ENCODE measurements at regions not wholly inside any gene's neighbourhood (a gene's known extent, or its start where the extent isn't known, plus 50 kb on each side); places are given as distances from the start of the nearest gene placed in this dataset.

DNA sequence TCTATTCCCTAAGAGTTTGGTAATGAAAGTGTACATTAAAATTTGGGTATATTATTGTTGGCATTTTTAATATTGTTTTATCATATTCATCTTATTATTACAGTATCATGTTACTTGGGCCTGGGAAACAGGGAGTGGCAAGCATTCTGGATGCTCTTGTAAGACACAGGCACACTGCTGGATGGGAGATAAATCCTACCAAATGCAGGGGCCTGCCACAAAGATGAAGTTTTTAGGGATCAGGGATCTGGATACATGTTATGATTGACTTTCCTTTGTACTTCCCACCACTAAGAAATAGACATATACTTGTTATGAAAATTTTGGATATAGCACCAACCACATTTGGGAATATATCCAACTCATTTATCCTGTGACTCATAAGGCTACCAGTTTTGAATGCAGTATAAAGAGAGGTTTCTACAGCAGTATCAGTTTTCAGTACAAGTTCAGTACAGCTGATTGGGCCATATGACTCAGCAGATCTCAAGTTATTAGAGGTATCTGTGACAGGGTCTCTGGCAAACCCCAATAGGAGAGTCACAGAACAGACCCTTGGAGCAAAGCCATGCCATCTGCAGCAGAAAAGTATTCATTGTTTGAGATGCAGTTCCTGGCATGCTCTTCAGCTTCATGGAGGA lies 360.1 kb downstream of the DMAC1 start:
- TF ChIP-seq, protein P1, sequence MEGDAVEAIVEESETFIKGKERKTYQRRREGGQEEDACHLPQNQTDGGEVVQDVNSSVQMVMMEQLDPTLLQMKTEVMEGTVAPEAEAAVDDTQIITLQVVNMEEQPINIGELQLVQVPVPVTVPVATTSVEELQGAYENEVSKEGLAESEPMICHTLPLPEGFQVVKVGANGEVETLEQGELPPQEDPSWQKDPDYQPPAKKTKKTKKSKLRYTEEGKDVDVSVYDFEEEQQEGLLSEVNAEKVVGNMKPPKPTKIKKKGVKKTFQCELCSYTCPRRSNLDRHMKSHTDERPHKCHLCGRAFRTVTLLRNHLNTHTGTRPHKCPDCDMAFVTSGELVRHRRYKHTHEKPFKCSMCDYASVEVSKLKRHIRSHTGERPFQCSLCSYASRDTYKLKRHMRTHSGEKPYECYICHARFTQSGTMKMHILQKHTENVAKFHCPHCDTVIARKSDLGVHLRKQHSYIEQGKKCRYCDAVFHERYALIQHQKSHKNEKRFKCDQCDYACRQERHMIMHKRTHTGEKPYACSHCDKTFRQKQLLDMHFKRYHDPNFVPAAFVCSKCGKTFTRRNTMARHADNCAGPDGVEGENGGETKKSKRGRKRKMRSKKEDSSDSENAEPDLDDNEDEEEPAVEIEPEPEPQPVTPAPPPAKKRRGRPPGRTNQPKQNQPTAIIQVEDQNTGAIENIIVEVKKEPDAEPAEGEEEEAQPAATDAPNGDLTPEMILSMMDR (IDR thresholded peaks at IDR 0.05; ENCODE audit: insufficient read depth, low read length, poor library complexity, severe bottlenecking): no peak
- TF ChIP-seq EZH2phosphoT487 (conservative IDR thresholded peaks at IDR 0.05; ENCODE audit: low read length): no peak
- Histone ChIP-seq H4K20me1 (ENCODE audit: low read depth, low read length) (no peaks in the 10 kb centered on the region), H3K9me3 (ENCODE audit: insufficient read depth, low read length) (no peaks in the 10 kb centered on the region), H3K27ac (ENCODE audit: low read depth, low read length) (no peak overlapping the region), H2AFZ (ENCODE audit: low read depth, low read length, severe bottlenecking) (no peak overlapping the region), H3K36me3 (ENCODE audit: low read length) (no peaks in the 10 kb centered on the region), H3K4me3 (ENCODE audit: insufficient read depth, low read length, poor library complexity, severe bottlenecking) (no peak overlapping the region), H3F3A (ENCODE audit: insufficient read depth) (no peaks in the 10 kb centered on the region), H3K27me3 (ENCODE audit: low read length) (no peaks in the 10 kb centered on the region), H3K9ac (ENCODE audit: low read length) (no peak overlapping the region), H3K79me2 (ENCODE audit: insufficient read depth, low read length) (no peaks in the 10 kb centered on the region), H3K9me2 (replicated peaks; ENCODE audit: insufficient read depth, low read length) (no peaks in the 10 kb centered on the region), H3K4me2 (ENCODE audit: low read depth, low read length, poor library complexity, severe bottlenecking) (no peak overlapping the region)

DNA sequence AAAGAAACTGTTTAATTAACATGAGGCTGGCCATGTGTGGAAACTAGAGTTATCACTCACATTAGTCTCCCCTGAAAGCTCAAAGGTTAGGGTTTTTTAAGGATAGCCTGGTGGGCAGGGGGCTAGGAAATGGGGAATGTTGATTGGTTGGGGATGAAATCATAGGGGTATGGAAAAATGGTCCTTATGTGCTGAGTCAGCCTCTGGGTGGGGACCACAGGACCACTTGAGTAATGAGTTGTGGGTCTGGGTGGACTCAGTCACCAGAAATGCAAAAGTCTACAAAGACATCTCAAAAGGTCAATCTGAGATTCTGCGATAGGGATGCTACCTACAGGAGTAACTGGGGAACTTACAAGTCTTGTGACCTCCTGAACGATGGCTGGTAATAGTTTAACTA lies 362.8 kb downstream of the DMAC1 start:
- Histone ChIP-seq H3K27ac (ENCODE audit: low read depth, low read length) (no peak overlapping the region), H2AFZ (ENCODE audit: low read depth, low read length, severe bottlenecking) (no peak overlapping the region), H3K36me3 (ENCODE audit: low read length) (no peaks in the 10 kb centered on the region), H3K79me2 (ENCODE audit: insufficient read depth, low read length) (no peaks in the 10 kb centered on the region), H3K9me3 (ENCODE audit: insufficient read depth, low read length) (no peaks in the 10 kb centered on the region), H3K9me2 (replicated peaks; ENCODE audit: insufficient read depth, low read length) (no peaks in the 10 kb centered on the region), H3F3A (ENCODE audit: insufficient read depth) (no peaks in the 10 kb centered on the region), H4K20me1 (ENCODE audit: low read depth, low read length) (no peaks in the 10 kb centered on the region), H3K27me3 (ENCODE audit: low read length) (no peaks in the 10 kb centered on the region), H3K4me3 (ENCODE audit: insufficient read depth, low read length, poor library complexity, severe bottlenecking) (no peak overlapping the region), H3K9ac (ENCODE audit: low read length) (no peak overlapping the region), H3K4me2 (ENCODE audit: low read depth, low read length, poor library complexity, severe bottlenecking) (no peak overlapping the region)
- TF ChIP-seq EZH2phosphoT487 (conservative IDR thresholded peaks at IDR 0.05; ENCODE audit: low read length): no peak
- TF ChIP-seq, protein P1 (IDR thresholded peaks at IDR 0.05; ENCODE audit: insufficient read depth, low read length, poor library complexity, severe bottlenecking): no peak

DNA sequence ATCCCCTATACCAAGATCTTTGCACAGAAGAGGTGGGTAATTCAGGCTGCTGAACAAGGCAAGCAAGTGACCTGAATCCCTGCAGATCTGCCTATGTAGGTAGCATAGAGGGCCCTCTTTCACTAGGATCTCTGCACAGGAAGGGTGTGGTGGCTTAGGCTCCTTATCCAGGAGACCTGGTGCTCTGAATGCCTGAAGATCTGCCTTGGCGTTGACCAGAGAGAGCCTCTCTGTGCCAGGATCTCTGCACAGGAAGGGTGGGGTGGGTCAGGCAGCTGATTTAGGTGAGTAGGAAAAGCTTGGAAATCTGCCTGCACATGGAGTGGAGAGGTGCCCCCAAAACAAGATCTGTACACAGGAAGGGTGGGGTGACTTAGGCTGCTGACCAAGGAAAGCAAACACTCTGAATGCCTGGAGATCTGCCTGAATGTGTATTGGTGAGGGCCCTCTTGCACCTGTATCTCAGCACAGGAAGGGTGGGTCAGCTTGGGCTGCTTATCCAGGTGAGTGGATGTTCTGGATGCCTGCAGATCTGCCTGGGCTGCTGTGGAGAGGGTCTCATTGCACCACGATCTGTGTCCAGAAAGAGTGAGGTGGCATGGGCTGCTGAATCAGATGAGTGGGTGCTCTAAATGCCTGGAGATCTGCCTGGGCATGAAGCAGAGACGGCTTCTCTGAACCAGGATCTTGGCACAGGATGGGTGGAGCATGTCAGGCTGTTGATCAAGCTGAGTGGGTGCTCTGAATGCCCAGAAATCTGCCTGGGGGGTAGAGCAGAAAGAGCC lies 365.9 kb downstream of the DMAC1 start:
- H3K27me3 ChIP-seq (ENCODE audit: low read length): no peaks in the 10 kb centered on the region
- H2AFZ ChIP-seq (ENCODE audit: low read depth, low read length, severe bottlenecking): no peak overlapping the region
- H3K4me3 ChIP-seq (ENCODE audit: insufficient read depth, low read length, poor library complexity, severe bottlenecking): no peak overlapping the region
- TF ChIP-seq, protein P1 (IDR thresholded peaks at IDR 0.05; ENCODE audit: insufficient read depth, low read length, poor library complexity, severe bottlenecking): no peak
- no peak for TF ChIP-seq EZH2phosphoT487 (conservative IDR thresholded peaks at IDR 0.05; ENCODE audit: low read length)
- H3K9ac ChIP-seq (ENCODE audit: low read length): no peak overlapping the region
- no peaks in the 10 kb centered on the region for H4K20me1 ChIP-seq (ENCODE audit: low read depth, low read length)
- H3K27ac ChIP-seq (ENCODE audit: low read depth, low read length): no peak overlapping the region
- no peaks in the 10 kb centered on the region for H3K36me3 ChIP-seq (ENCODE audit: low read length)
- no peaks in the 10 kb centered on the region for H3K79me2 ChIP-seq (ENCODE audit: insufficient read depth, low read length)
- no peak overlapping the region for H3K4me2 ChIP-seq (ENCODE audit: low read depth, low read length, poor library complexity, severe bottlenecking)
- no peaks in the 10 kb centered on the region for H3K9me2 ChIP-seq (replicated peaks; ENCODE audit: insufficient read depth, low read length)
- H3F3A ChIP-seq (ENCODE audit: insufficient read depth): no peaks in the 10 kb centered on the region
- H3K9me3 ChIP-seq (ENCODE audit: insufficient read depth, low read length): no peaks in the 10 kb centered on the region

Measured in SU-DHL-6 (cell line).